ENCODE measurements at regions not wholly inside any gene's neighbourhood (a gene's known extent, or its start where the extent isn't known, plus 50 kb on each side); places are given as distances from the start of the nearest gene placed in this dataset.
"Not testable (repeated sequence)": the region's sequence is repeated elsewhere in the genome, so short reads cannot be mapped to it uniquely, and the experiment has no call there.

DNA sequence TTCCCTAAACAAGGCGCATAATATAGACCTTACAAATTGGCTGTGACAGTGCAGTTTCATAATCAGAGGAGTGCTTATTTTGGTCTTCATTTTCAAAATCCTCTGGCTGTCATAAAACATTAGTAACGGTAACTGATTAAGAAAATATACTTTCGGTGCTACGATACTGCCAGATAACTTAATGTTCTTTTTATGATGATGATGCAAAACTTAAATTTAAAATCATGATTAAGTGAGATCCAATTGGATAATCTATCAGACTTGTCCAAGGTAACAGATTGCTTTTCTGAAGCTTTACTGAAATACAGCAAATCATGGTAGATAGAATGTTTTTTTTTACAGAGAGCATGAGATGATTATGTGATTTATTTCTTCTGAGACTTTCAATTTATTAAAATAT, 364.2 kb upstream of the CNTN3 start:
- DNase-seq (ENCODE audit: low spot score): no peak
- TF ChIP-seq, protein P1, sequence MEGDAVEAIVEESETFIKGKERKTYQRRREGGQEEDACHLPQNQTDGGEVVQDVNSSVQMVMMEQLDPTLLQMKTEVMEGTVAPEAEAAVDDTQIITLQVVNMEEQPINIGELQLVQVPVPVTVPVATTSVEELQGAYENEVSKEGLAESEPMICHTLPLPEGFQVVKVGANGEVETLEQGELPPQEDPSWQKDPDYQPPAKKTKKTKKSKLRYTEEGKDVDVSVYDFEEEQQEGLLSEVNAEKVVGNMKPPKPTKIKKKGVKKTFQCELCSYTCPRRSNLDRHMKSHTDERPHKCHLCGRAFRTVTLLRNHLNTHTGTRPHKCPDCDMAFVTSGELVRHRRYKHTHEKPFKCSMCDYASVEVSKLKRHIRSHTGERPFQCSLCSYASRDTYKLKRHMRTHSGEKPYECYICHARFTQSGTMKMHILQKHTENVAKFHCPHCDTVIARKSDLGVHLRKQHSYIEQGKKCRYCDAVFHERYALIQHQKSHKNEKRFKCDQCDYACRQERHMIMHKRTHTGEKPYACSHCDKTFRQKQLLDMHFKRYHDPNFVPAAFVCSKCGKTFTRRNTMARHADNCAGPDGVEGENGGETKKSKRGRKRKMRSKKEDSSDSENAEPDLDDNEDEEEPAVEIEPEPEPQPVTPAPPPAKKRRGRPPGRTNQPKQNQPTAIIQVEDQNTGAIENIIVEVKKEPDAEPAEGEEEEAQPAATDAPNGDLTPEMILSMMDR (IDR thresholded peaks at IDR 0.05): no peak
- no peak for ATAC-seq (ENCODE audit: low FRiP score)

DNA sequence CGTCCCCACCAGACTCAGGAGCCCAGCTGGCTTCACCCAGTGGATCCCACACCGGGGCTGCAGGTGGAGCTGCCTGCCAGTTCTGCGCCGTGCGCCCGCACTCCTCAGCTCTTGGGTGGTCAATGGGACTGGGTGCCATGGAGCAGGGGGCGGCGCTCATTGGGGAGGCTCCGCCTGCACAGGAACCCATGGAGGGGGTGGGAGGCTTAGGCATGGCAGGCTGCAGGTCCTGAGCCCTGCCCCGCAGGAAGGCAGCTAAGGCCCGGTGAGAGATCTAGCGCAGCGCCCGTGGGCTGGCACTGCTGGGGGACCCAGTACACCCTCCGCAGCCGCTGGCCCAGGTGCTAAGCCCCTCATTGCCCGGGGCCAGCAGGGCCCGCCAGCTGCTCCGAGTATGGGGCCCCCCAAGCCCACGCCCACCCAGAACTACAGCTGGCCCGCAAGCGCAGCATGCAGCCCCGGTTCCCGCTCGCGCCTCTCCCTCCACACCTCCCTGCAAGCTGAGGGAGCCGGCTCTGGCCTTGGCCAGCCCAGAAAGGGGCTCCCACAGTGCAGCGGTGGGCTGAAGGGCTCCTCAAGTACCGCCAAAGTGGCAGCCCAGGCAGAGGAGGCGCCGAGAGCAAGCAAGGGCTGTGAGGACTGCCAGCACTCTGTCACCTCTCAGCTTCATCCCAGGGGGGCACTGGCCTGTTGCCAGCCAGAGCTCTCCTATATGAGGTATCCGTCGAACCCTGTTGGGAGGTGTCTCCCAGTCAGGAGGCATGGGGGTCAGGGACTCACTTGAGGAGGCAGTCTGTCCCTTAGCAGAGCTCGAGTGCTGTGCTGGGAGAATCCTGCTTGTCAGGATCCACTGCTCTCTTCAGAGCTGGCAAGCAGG, 370.8 kb upstream of the CNTN3 start:
- ATAC-seq (ENCODE audit: low FRiP score); DNase-seq (ENCODE audit: low spot score): not testable (repeated sequence)

DNA sequence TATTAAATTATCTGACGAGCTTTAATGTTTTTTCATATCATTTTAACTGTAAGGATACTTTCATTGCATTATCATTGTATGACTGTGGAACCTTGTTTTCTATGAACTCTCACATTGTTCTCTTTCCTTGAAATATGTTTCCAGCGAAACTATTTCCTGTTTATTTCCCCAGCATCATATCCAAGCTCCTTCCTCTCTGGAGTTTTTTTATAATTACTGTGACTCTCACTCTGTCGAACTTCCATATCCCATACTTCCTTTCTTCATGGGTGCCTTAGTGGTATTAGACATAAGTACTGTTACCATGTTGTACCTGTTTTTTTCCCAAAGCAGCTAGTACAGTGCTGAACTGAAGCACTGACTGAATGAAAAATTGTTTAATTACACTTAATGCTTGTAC, 373.6 kb upstream of the CNTN3 start:
- ATAC-seq (ENCODE audit: low FRiP score) (no peak), DNase-seq (ENCODE audit: low spot score) (no peak)
- TF ChIP-seq, protein P1 (IDR thresholded peaks at IDR 0.05): no peak

DNA sequence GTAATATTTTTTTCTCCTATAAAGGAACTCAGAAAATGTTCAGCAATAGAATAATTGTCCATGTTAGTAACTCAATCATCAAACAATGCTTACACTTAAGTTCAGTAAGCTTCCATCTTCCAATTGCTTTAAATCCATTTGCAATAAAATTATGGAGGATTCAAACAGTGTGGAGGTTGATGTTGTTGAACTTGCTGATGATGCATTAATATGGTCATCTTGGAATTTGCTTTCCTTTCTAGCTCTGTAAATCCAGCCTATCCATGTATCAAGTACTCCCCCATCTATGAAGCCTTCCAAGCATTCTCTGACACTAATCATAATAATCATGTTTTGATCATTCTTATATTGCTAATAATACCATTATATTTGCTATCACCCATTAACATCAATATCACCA, 378.4 kb upstream of the CNTN3 start:
- TF ChIP-seq, protein P1 (IDR thresholded peaks at IDR 0.05): no peak
- no peak for ATAC-seq (ENCODE audit: low FRiP score)
- no peak for DNase-seq (ENCODE audit: low spot score)

DNA sequence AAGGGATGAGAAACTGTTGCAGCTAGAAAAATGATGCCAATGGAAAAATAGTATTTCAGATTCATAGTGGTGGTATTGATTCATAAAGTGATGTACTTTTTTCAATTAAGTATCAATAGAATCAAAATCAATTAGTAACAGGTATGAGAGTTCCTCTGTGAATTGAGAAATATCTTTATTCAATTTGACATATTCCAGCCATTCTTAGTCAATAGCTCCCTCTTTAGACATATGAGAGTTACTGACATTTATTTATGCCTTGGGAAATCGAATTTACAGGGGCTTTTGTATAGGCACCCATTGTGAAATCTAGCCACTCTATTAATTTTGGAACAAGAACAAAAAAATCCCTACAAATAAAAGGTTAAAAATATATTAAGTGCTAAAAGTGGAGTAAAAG, 386.9 kb upstream of the CNTN3 start:
- DNase-seq (ENCODE audit: low spot score) (no peak), ATAC-seq (ENCODE audit: low FRiP score) (no peak)
- TF ChIP-seq, protein P1 (IDR thresholded peaks at IDR 0.05): no peak

DNA sequence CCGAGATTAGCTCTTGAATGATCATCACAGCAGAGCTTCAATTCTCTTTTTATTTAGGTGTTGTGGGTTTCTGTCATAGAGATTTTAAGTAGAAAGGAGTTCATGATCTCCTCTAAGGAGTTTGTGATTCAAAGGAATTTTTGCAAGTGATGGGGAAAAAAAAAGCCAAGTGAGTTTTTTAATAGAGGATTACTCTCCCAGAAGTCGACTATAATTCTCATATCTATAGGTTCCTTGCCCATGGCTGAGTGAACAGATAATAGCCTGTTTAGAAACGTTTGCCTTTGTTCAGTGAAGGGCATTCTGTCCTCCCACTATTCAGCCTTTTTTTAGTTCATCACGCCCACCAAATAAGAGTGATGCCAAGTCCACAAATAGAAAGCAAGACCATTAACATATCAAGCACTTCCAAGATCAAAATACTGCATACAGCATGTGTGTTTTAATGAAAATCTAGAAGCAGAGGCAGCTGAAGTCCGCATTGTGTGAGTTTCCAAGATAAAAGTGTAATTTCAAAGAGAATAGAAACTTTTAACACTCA, 398.4 kb upstream of the CNTN3 start:
- TF ChIP-seq, protein P1 (IDR thresholded peaks at IDR 0.05): no peak
- no peak for ATAC-seq (ENCODE audit: low FRiP score)

DNA sequence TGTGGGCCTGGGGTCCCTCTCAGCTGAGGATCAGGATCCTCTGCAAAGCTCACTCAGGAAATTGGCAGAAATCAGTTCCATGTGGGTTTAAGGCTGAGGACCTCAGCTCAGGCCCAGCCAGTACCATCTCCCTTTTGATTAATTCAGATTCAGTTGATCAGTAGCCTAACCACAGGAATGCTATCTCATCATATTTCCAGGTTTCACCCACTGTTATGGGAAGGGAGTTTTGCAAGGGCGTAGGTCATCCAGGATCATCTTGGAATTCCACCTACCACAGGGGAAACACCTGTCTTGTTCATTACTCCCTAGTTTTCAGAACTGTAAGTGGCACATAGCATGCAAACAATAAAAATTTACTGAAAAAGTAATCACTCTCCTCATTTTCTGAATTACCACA, 399.5 kb upstream of the CNTN3 start:
- TF ChIP-seq, protein P1 (IDR thresholded peaks at IDR 0.05): no peak
- no peak for ATAC-seq (ENCODE audit: low FRiP score)
- no peak for DNase-seq (ENCODE audit: low spot score)

More for the DNA sequence above, 398.4 kb upstream of the CNTN3 start:
- no peak for DNase-seq (ENCODE audit: low spot score)
